Upper lobe of left lung (tissue), 6 donors: ENCODE measurements at regions not wholly inside any gene's neighbourhood (a gene's known extent, or its start where the extent isn't known, plus 50 kb on each side); places are given as distances from the start of the nearest gene placed in this dataset.
A peak's percentile ranks its signal among the peaks of the same experiment; 100 is the strongest.

ENCODE experiments used
- ATAC-seq, 2 donors: fragments of 200-7000 bp; cut with Tn5 transposase; one replicate each; pipeline ENCODE4 v1.9.1; 2022; ENCODE audit warnings: mild to moderate bottlenecking in 2 of 2, moderate library complexity in 2 of 2; ENCODE audit not compliant: low FRiP score in 2 of 2
- DNase-seq, 2 donors: peaks; one replicate each; pipeline ENCODE4 v3.0.0-alpha.2; 2019 to 2020
- H3K27ac ChIP-seq, 4 donors: fragments of 200-600 bp; sonication (generic); one replicate each; pipeline ENCODE4 v1.5.1; 2016 to 2019
- H3K27me3 ChIP-seq, 4 donors: fragments of 200-600 bp; sonication (generic); one replicate each; pipeline ENCODE4 v1.5.1; 2017 to 2019
- H3K36me3 ChIP-seq, 4 donors: fragments of 200-600 bp; sonication (generic); one replicate each; pipeline ENCODE4 v1.5.1; 2016 to 2019
- H3K4me1 ChIP-seq, 4 donors: fragments of 200-600 bp; sonication (generic); one replicate each; pipeline ENCODE4 v1.5.1; 2018 to 2019
- H3K4me3 ChIP-seq, 4 donors: fragments of 200-600 bp; sonication (generic); one replicate each; pipeline ENCODE4 v1.5.1; 2017 to 2019; ENCODE audit warnings: mild to moderate bottlenecking in 2 of 4, moderate library complexity in 1 of 4
- H3K9me3 ChIP-seq, 4 donors: fragments of 200-600 bp; sonication (generic); one replicate each; pipeline ENCODE4 v1.5.1; 2018 to 2019
- EP300 ChIP-seq, 4 donors: sonication (generic); formaldehyde crosslinking; IDR thresholded peaks; one replicate each; pipeline ENCODE4 v1.5.1; 2017; ENCODE audit warnings: antibody characterized with exemption in 4 of 4, control low read depth in 2 of 4
- POLR2A ChIP-seq, 4 donors: fragments of 450-650 bp; IDR thresholded peaks; one replicate each; pipeline ENCODE4 v1.5.1; 2016 to 2017; ENCODE audit warnings: antibody characterized with exemption in 4 of 4, mild to moderate bottlenecking in 2 of 4
- POLR2AphosphoS5 ChIP-seq, 2 donors: sonication (generic); formaldehyde crosslinking; IDR thresholded peaks; one replicate each; pipeline ENCODE4 v1.5.1; 2017; ENCODE audit warnings: antibody characterized with exemption in 2 of 2
- WGBS, 2 donors: methylation state at CpG; one replicate each; pipeline ENCODE4 v1.1.5; 2017 to 2018; 5-methylcytosine and 5-hydroxymethylcytosine counted together
- TF ChIP-seq, protein P1 (sequence below), 6 experiments: fragments of 450-650 bp in 4 of 6; fragments of 200-600 bp in 2 of 6; sonication (generic) in 2 of 6; IDR thresholded peaks; one replicate each; pipeline ENCODE4 v1.5.1; 2016 to 2019; ENCODE audit warnings: antibody characterized with exemption in 6 of 6
- donor health status: DM: no; HTN: no; CAD: no; lungs with moderate emphysema.
- donor health status: DM: no; HTN: yes; CAD: no; lungs with severe emphysema.

GRCh38 chr2:222802514-222803196 lies 58.2 kb upstream of the ACSL3 start:
- no peak for DNase-seq
- ATAC-seq, result no peak
- no peaks in the 10 kb centered on the region for H3K27me3 ChIP-seq
- 80 to 82% methylated on average over 5 of the region's 5 CpGs for WGBS, 2 donors
- TF ChIP-seq EP300 (IDR thresholded peaks at IDR 0.05) (no peak), POLR2A (IDR thresholded peaks at IDR 0.05) (no peak), POLR2AphosphoS5 (IDR thresholded peaks at IDR 0.05) (no peak)
- TF ChIP-seq, protein P1, sequence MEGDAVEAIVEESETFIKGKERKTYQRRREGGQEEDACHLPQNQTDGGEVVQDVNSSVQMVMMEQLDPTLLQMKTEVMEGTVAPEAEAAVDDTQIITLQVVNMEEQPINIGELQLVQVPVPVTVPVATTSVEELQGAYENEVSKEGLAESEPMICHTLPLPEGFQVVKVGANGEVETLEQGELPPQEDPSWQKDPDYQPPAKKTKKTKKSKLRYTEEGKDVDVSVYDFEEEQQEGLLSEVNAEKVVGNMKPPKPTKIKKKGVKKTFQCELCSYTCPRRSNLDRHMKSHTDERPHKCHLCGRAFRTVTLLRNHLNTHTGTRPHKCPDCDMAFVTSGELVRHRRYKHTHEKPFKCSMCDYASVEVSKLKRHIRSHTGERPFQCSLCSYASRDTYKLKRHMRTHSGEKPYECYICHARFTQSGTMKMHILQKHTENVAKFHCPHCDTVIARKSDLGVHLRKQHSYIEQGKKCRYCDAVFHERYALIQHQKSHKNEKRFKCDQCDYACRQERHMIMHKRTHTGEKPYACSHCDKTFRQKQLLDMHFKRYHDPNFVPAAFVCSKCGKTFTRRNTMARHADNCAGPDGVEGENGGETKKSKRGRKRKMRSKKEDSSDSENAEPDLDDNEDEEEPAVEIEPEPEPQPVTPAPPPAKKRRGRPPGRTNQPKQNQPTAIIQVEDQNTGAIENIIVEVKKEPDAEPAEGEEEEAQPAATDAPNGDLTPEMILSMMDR (IDR thresholded peaks at IDR 0.05), result no peak
- no peaks in the 10 kb centered on the region for H3K9me3 ChIP-seq
- H3K27ac ChIP-seq, result no peak overlapping the region
- H3K4me1 ChIP-seq, result peaks cover 6 to 16% (median 15%) of the 10 kb centered on the region in 4 donors
- no peak overlapping the region for H3K4me3 ChIP-seq
- H3K36me3 ChIP-seq, result no peaks in the 10 kb centered on the region

- DNase-seq, result no peak
- Histone ChIP-seq H3K27me3 (no peaks in the 10 kb centered on the region), H3K4me3 (no peak overlapping the region), H3K4me1 (peaks cover 0 to 15% (median 7%) of the 10 kb centered on the region in 4 donors), H3K36me3 (no peaks in the 10 kb centered on the region), H3K9me3 (no peaks in the 10 kb centered on the region), H3K27ac (no peak overlapping the region)
- no peak for TF ChIP-seq POLR2A (IDR thresholded peaks at IDR 0.05)
- TF ChIP-seq, protein P1 (IDR thresholded peaks at IDR 0.05), result no peak
- no peak for TF ChIP-seq POLR2AphosphoS5 (IDR thresholded peaks at IDR 0.05)
- no peak for TF ChIP-seq EP300 (IDR thresholded peaks at IDR 0.05)
- no peak for ATAC-seq
- 70 to 71% methylated on average over 2 of the region's 2 CpGs for WGBS, 2 donors
Measured at GRCh38 chr2:222804351-222804750, 56.5 kb upstream of the ACSL3 start.

GRCh38 chr2:222805591-222806304 lies 55.1 kb upstream of the ACSL3 start:
- H3K4me1 ChIP-seq, result peaks cover 0 to 15% (median 7%) of the 10 kb centered on the region in 4 donors
- TF ChIP-seq POLR2AphosphoS5 (IDR thresholded peaks at IDR 0.05) (peak in 1 of 2 donors; percentile 12), POLR2A (IDR thresholded peaks at IDR 0.05) (peak in 1 of 4 donors; percentile 16), EP300 (IDR thresholded peaks at IDR 0.05) (no peak)
- TF ChIP-seq, protein P1 (IDR thresholded peaks at IDR 0.05), result no peak
- ATAC-seq (peak; percentile 53 to 85), DNase-seq (peak in 1 of 2 donors; percentile 55)
- WGBS, 2 donors, result 49 to 65% methylated on average over 7 to 8 of the region's 8 CpGs
- no peaks in the 10 kb centered on the region for H3K9me3 ChIP-seq
- no peaks in the 10 kb centered on the region for H3K27me3 ChIP-seq
- no peaks in the 10 kb centered on the region for H3K36me3 ChIP-seq
- no peak overlapping the region for H3K4me3 ChIP-seq
- peak overlapping the region in 3 of 4 donors; percentile 2 to 73 (median 66) for H3K27ac ChIP-seq

DNA sequence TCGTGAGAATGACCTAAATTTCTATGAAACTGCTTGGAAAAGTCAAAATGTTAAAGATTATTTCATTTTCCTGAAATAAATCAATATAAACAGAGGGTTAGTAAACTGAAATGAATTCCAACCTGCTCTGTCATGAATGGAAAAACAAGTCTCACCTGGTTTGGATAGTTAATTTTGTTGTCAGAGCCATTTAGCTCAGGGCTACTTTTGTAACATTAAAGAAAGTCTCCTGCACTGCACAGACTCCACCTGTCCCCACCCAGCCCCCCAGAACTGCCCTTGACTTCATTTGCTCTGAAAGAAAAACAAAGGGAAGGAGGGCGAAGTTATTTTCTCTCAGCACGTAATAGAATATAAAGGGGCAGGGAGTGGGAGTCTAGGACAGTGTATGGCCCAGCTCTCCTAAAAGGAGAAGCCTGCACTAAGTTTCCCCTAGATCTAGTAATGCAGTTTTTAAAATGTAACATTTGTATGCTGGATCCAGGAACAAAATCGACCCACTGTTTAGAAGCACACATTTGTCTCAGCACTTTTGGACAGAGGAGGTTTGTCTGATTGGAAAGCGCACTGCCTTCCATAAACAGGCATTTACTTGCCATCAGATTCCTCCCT lies 54.2 kb upstream of the ACSL3 start:
- Histone ChIP-seq H3K27ac (peak overlapping the region in 2 of 4 donors; percentile 66 to 73), H3K36me3 (no peaks in the 10 kb centered on the region), H3K4me1 (peaks cover 0 to 15% (median 7%) of the 10 kb centered on the region in 4 donors), H3K4me3 (no peak overlapping the region), H3K9me3 (no peaks in the 10 kb centered on the region), H3K27me3 (no peaks in the 10 kb centered on the region)
- DNase-seq (no peak), ATAC-seq (no peak)
- WGBS, 2 donors, result 79 to 80% methylated on average over 5 of the region's 5 CpGs
- TF ChIP-seq EP300 (IDR thresholded peaks at IDR 0.05) (no peak), POLR2AphosphoS5 (IDR thresholded peaks at IDR 0.05) (no peak), POLR2A (IDR thresholded peaks at IDR 0.05) (no peak)
- TF ChIP-seq, protein P1 (IDR thresholded peaks at IDR 0.05), result no peak
